ENCODE measurements at regions not wholly inside any gene's neighbourhood (a gene's known extent, or its start where the extent isn't known, plus 50 kb on each side); places are given as distances from the start of the nearest gene placed in this dataset.

DNA sequence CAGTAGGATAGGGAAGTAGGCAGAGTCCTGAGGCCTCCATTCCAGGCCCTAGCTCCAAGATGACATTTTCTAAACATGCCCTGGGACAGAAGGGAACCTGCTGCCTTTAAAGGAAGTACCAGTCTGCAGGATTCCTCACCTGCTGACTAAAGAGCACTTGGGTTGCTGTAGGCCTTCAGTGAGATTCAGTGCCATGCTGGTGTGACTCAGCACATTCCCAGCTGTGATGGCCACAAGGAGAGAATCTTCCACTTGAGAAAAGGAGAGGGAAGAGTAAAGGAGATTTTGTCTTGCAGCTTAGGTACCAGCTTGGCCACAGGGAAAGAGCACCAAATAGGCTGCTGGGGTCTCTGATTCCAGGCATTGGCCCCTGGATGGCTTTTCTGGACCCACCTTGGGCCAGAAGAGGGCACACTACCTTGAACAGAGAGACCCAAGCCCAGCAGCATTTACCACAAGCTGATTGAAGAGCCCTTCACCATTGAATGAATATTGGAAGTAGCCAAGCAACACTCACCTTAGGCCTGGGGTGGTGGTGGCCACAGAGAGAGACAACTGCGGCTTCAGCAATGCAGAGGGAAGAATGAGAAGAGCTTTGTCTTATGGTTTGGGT is 498.3 kb downstream of the KCNH5 start:
- H3K27ac ChIP-seq (ENCODE audit: low read depth, low read length): no peak overlapping the region
- no peaks in the 10 kb centered on the region for H3F3A ChIP-seq (ENCODE audit: insufficient read depth)
- H3K27me3 ChIP-seq (ENCODE audit: low read length): no peaks in the 10 kb centered on the region
- H4K20me1 ChIP-seq (ENCODE audit: low read depth, low read length): no peaks in the 10 kb centered on the region
- no peak overlapping the region for H2AFZ ChIP-seq (ENCODE audit: low read depth, low read length, severe bottlenecking)
- no peaks in the 10 kb centered on the region for H3K79me2 ChIP-seq (ENCODE audit: insufficient read depth, low read length)
- H3K9me2 ChIP-seq (replicated peaks; ENCODE audit: insufficient read depth, low read length): no peaks in the 10 kb centered on the region
- no peak for TF ChIP-seq EZH2phosphoT487 (conservative IDR thresholded peaks at IDR 0.05; ENCODE audit: low read length)
- TF ChIP-seq CTCF (IDR thresholded peaks at IDR 0.05; ENCODE audit: insufficient read depth, low read length, poor library complexity, severe bottlenecking): no peak
- no peaks in the 10 kb centered on the region for H3K9me3 ChIP-seq (ENCODE audit: insufficient read depth, low read length)
- H3K4me2 ChIP-seq (ENCODE audit: low read depth, low read length, poor library complexity, severe bottlenecking): no peak overlapping the region
- no peak overlapping the region for H3K4me3 ChIP-seq (ENCODE audit: insufficient read depth, low read length, poor library complexity, severe bottlenecking)
- no peak overlapping the region for H3K9ac ChIP-seq (ENCODE audit: low read length)
- no peaks in the 10 kb centered on the region for H3K36me3 ChIP-seq (ENCODE audit: low read length)

DNA sequence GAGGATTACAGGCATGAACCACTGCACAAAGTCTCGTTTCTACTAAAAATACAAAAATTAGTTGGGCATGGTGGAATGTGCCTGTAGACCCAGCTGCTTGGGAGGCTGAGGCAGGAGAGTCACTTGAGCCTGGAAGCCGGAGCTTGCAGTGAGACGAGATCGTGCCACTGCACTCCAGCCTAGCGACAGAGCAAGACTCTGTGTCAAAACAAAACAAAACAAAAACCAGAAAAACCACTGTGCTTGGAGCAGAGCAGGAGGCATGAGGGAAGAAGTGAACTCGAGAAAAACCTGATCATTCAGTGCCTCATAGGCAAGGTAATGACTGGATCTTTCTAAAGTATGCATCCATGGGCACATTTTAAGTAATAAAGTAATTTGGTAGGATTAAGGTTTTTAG is 487.8 kb downstream of the KCNH5 start:
- Histone ChIP-seq H4K20me1 (ENCODE audit: low read depth, low read length) (no peaks in the 10 kb centered on the region), H3K27ac (ENCODE audit: low read depth, low read length) (no peak overlapping the region), H3K9ac (ENCODE audit: low read length) (no peak overlapping the region), H3K9me2 (replicated peaks; ENCODE audit: insufficient read depth, low read length) (no peaks in the 10 kb centered on the region), H3K9me3 (ENCODE audit: insufficient read depth, low read length) (no peaks in the 10 kb centered on the region), H3K79me2 (ENCODE audit: insufficient read depth, low read length) (no peaks in the 10 kb centered on the region), H3K4me3 (ENCODE audit: insufficient read depth, low read length, poor library complexity, severe bottlenecking) (no peak overlapping the region), H3K36me3 (ENCODE audit: low read length) (no peaks in the 10 kb centered on the region), H3F3A (ENCODE audit: insufficient read depth) (no peaks in the 10 kb centered on the region), H3K4me2 (ENCODE audit: low read depth, low read length, poor library complexity, severe bottlenecking) (no peak overlapping the region), H3K27me3 (ENCODE audit: low read length) (no peaks in the 10 kb centered on the region), H2AFZ (ENCODE audit: low read depth, low read length, severe bottlenecking) (no peak overlapping the region)
- TF ChIP-seq EZH2phosphoT487 (conservative IDR thresholded peaks at IDR 0.05; ENCODE audit: low read length) (no peak), CTCF (IDR thresholded peaks at IDR 0.05; ENCODE audit: insufficient read depth, low read length, poor library complexity, severe bottlenecking) (no peak)

GRCh38 chr14:62558451-62558850 is 486.8 kb downstream of the KCNH5 start:
- Histone ChIP-seq H3K9me2 (replicated peaks; ENCODE audit: insufficient read depth, low read length) (no peaks in the 10 kb centered on the region), H4K20me1 (ENCODE audit: low read depth, low read length) (no peaks in the 10 kb centered on the region), H3K27me3 (ENCODE audit: low read length) (no peaks in the 10 kb centered on the region), H3K4me3 (ENCODE audit: insufficient read depth, low read length, poor library complexity, severe bottlenecking) (no peak overlapping the region), H3K4me2 (ENCODE audit: low read depth, low read length, poor library complexity, severe bottlenecking) (no peak overlapping the region), H3K9me3 (ENCODE audit: insufficient read depth, low read length) (no peaks in the 10 kb centered on the region), H3K9ac (ENCODE audit: low read length) (no peak overlapping the region), H3F3A (ENCODE audit: insufficient read depth) (no peaks in the 10 kb centered on the region), H3K36me3 (ENCODE audit: low read length) (no peaks in the 10 kb centered on the region), H3K27ac (ENCODE audit: low read depth, low read length) (no peak overlapping the region), H3K79me2 (ENCODE audit: insufficient read depth, low read length) (no peaks in the 10 kb centered on the region), H2AFZ (ENCODE audit: low read depth, low read length, severe bottlenecking) (no peak overlapping the region)
- TF ChIP-seq EZH2phosphoT487 (conservative IDR thresholded peaks at IDR 0.05; ENCODE audit: low read length) (no peak), CTCF (IDR thresholded peaks at IDR 0.05; ENCODE audit: insufficient read depth, low read length, poor library complexity, severe bottlenecking) (no peak)

Measured in SU-DHL-6 (cell line).